Esophagus muscularis mucosa (tissue), 4 donors: ENCODE measurements at regions not wholly inside any gene's neighbourhood (a gene's known extent, or its start where the extent isn't known, plus 50 kb on each side); places are given as distances from the start of the nearest gene placed in this dataset.
"Not testable (repeated sequence)": the region's sequence is repeated elsewhere in the genome, so short reads cannot be mapped to it uniquely, and the experiment has no call there.

ENCODE experiments used
- DNase-seq: peaks from one replicate; pipeline ENCODE4 v3.0.0-alpha.2; 2017; ENCODE audit errors: extremely low spot score
- H3K27ac ChIP-seq, 4 donors: fragments of 200-600 bp; sonication (generic); replicated peaks in 1 of 4; 1 replicate in 3 of 4; 2 replicates in 1 of 4; pipeline ENCODE4 v1.5.1; 2016 to 2019; ENCODE audit warnings: mild to moderate bottlenecking in 1 of 4
- H3K27me3 ChIP-seq, 4 donors: fragments of 200-600 bp; sonication (generic); one replicate each; pipeline versions ENCODE4 v1.5.1 to v1.6.0; 2016 to 2019
- H3K36me3 ChIP-seq, 4 donors: fragments of 200-600 bp; sonication (generic); one replicate each; pipeline ENCODE4 v1.5.1; 2016 to 2019
- H3K4me1 ChIP-seq, 4 donors: fragments of 200-600 bp; sonication (generic); one replicate each; pipeline ENCODE4 v1.5.1; 2016 to 2019
- H3K4me3 ChIP-seq, 4 donors: fragments of 200-600 bp; sonication (generic); 1 replicate in 2 of 4; 2 replicates in 2 of 4; pipeline ENCODE4 v1.5.1; 2016 to 2019; ENCODE audit warnings: mild to moderate bottlenecking in 4 of 4, moderate library complexity in 1 of 4
- H3K9me3 ChIP-seq, 4 donors: fragments of 200-600 bp; sonication (generic); 1 replicate in 3 of 4; 2 replicates in 1 of 4; pipeline ENCODE4 v1.5.1; 2016 to 2019
- CTCF ChIP-seq, 3 experiments: fragments of 200-600 bp in 2 of 3; fragments of 450-650 bp in 1 of 3; sonication (generic) in 2 of 3; IDR thresholded peaks; one replicate each; pipeline ENCODE4 v1.5.1; 2017 to 2019; ENCODE audit warnings: antibody characterized with exemption in 3 of 3, mild to moderate bottlenecking in 2 of 3, moderate library complexity in 1 of 3
- EP300 ChIP-seq: sonication (generic); formaldehyde crosslinking; IDR thresholded peaks from one replicate; pipeline ENCODE4 v1.6.1; 2017; ENCODE audit warnings: antibody characterized with exemption
- POLR2A ChIP-seq: fragments of 450-650 bp; IDR thresholded peaks from one replicate; pipeline ENCODE4 v1.6.1; 2017; ENCODE audit warnings: antibody characterized with exemption, moderate library complexity, mild to moderate bottlenecking, low read depth
- POLR2AphosphoS5 ChIP-seq, 2 donors: sonication (generic); formaldehyde crosslinking; IDR thresholded peaks; one replicate each; pipeline ENCODE4 v1.6.1; 2017; ENCODE audit warnings: antibody characterized with exemption in 2 of 2
- WGBS: methylation state at CpG from one replicate; pipeline ENCODE4 v1.1.5; 2018; 5-methylcytosine and 5-hydroxymethylcytosine counted together
- intact Hi-C: fragments of 100-400 bp; cut with DNase I; formaldehyde crosslinking; loops from one replicate; pipeline ENCODE4 v1.15.1; 2023

DNA sequence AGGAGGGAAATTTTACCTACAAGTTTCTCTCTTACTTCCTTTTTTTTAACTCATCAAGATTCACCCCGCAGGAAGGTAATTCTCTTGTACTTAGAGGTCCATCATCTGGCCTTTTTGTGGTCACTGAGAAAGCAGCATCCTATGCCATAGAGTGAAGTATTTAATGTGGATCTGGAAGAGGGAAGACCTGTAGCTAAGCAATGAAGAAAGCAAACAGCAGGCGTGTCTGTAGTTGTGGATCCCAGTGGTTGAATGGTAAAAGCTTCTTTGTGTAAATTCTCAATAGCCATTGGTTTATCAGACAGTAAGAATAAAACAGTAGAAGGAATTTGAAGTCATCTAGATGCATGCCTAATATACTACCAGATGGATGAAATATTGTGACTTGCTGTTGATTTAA is 196.4 kb downstream of the ANKRD7 start:
- WGBS: 88% methylated on average over 2 of the region's 2 CpGs
- no peak overlapping the region for H3K4me3 ChIP-seq
- no peaks in the 10 kb centered on the region for H3K27me3 ChIP-seq
- no peak for DNase-seq
- H3K36me3 ChIP-seq: no peaks in the 10 kb centered on the region
- H3K27ac ChIP-seq: no peak overlapping the region
- H3K4me1 ChIP-seq: no peaks in the 10 kb centered on the region
- intact Hi-C loops: no loop called here
- H3K9me3 ChIP-seq: no peaks in the 10 kb centered on the region
- TF ChIP-seq POLR2A (no peak), POLR2AphosphoS5 (IDR thresholded peaks at IDR 0.05) (no peak), EP300 (no peak), CTCF (IDR thresholded peaks at IDR 0.05) (no peak)

GRCh38 chr7:118429141-118429540 is 204.6 kb downstream of the ANKRD7 start:
- WGBS: 45% methylated on average over 3 of the region's 3 CpGs
- peaks cover 0 to 4% (median 0%) of the 10 kb centered on the region in 4 donors for H3K9me3 ChIP-seq
- H3K27me3 ChIP-seq: no peaks in the 10 kb centered on the region
- H3K4me1 ChIP-seq: no peaks in the 10 kb centered on the region
- no peak overlapping the region for H3K27ac ChIP-seq
- TF ChIP-seq CTCF (IDR thresholded peaks at IDR 0.05) (no peak), EP300 (no peak), POLR2A (no peak), POLR2AphosphoS5 (IDR thresholded peaks at IDR 0.05) (no peak)
- intact Hi-C loops: no loop called here
- H3K36me3 ChIP-seq: no peaks in the 10 kb centered on the region
- H3K4me3 ChIP-seq: no peak overlapping the region
- no peak for DNase-seq

- no peak overlapping the region for H3K4me3 ChIP-seq
- no peak for TF ChIP-seq CTCF (IDR thresholded peaks at IDR 0.05)
- no peak for TF ChIP-seq POLR2A
- TF ChIP-seq POLR2AphosphoS5 (IDR thresholded peaks at IDR 0.05): no peak
- TF ChIP-seq EP300: no peak
- intact Hi-C loops: no loop called here
- H3K4me1 ChIP-seq: no peaks in the 10 kb centered on the region
- peaks cover 0 to 9% (median 2%) of the 10 kb centered on the region in 4 donors for H3K9me3 ChIP-seq
- no peaks in the 10 kb centered on the region for H3K36me3 ChIP-seq
- WGBS: 72% methylated on average over 5 of the region's 5 CpGs
- H3K27ac ChIP-seq: no peak overlapping the region
- H3K27me3 ChIP-seq: no peaks in the 10 kb centered on the region
- DNase-seq: no peak
Measured at GRCh38 chr7:118436663-118437062, 212.2 kb downstream of the ANKRD7 start.

DNA sequence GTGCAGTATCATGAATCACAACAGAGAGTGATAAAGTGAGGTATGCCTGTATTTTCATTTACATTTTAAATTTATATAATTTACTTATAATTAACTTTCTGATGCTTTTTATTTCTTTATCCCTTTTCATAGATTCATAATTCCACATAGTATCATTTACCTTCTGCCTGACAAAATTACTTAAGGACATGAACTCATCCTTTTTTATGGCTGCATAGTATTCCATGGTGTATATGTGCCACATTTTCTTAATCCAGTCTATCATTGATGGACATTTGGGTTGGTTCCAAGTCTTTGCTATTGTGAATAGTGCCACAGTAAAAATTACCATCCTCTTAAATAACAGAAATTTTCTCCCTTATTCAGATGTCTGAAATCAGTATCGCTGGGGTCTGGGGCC is 224.5 kb downstream of the ANKRD7 start:
- H3K27me3 ChIP-seq, H3K36me3 ChIP-seq, H3K9me3 ChIP-seq, H3K4me1 ChIP-seq, H3K27ac ChIP-seq, DNase-seq, H3K4me3 ChIP-seq, intact Hi-C loops: not testable (repeated sequence)
- WGBS: 100% methylated on average over 1 of the region's 1 CpG

DNA sequence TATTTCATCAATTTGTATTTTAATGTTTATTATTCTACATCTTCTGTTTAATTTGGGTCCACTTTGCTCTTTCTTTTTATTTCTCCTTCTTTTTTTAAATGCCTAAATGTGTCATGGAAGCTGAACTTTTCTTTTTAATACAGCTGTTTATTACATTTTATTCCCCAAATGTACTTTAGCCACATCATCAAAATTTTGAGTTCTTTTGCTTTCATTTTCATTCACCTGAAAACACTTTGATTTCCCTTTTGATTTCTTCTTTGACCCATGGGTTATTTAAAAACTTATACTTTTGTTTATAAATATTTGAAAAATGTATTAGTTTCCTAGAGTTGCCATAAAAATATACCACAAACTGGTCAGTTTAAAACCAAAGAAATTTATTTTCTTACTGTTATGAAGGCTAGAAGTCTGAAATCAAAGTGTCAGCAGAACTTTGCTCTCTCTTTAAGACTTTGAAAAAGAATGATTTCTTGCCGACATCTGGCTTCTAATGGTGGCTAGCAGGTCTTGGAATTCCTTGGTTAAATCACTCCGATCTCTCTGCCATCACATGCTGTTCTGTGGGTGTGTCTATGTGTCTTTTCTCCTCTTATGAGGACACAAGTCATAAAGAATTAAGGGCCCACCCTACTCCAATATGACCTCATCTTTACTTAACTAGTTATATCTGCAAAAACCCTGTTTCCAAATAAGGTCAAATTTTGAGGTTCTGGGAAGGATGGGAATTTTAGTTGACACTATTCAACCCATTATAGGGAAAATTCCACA is 225.5 kb downstream of the ANKRD7 start:
- Histone ChIP-seq H3K27me3 (no peaks in the 10 kb centered on the region), H3K36me3 (no peaks in the 10 kb centered on the region), H3K4me1 (no peaks in the 10 kb centered on the region), H3K9me3 (no peaks in the 10 kb centered on the region), H3K27ac (no peak overlapping the region), H3K4me3 (no peak overlapping the region)
- intact Hi-C loops: no loop called here
- no peak for DNase-seq
- no peak for TF ChIP-seq EP300
- TF ChIP-seq POLR2AphosphoS5 (IDR thresholded peaks at IDR 0.05): no peak
- TF ChIP-seq CTCF (IDR thresholded peaks at IDR 0.05): no peak
- TF ChIP-seq POLR2A: no peak
- WGBS: 78% methylated on average over 2 of the region's 2 CpGs
